Stimulated activated CD8-positive, alpha-beta memory T cell treated with anti-CD3 and anti-CD28 coated beads, Interleukin-12 subunit alpha, Interleukin-12 subunit beta, amount 100 ng/mL, for 24 hours (primary cell): ENCODE measurements at regions not wholly inside any gene's neighbourhood (a gene's known extent, or its start where the extent isn't known, plus 50 kb on each side); places are given as distances from the start of the nearest gene placed in this dataset.
"Not testable (repeated sequence)": the region's sequence is repeated elsewhere in the genome, so short reads cannot be mapped to it uniquely, and the experiment has no call there.

Experiments used
- DNase-seq: peaks from one replicate; pipeline ENCODE4 v3.0.0-alpha.2; 2020; ENCODE audit errors: extremely low read depth

DNA sequence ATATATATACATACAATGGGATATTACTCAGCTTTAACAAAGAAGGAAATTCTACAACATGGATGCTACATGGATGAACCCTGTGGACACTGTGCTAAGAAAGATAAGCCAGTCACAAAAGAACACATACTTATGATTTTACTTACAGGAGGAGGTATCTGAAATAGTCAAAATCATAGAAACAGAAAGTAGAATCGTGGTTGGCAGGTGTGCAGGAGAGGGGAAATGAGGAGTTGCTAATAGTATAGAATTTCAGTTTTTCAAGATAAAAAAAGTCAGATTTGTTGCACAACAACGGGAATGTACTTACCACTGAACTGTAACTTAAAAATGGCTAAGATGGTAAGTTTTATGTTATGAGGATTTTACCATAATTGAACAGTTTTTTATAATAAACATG lies 706.3 kb downstream of the TFAP2A start:
- no peak for DNase-seq

DNA sequence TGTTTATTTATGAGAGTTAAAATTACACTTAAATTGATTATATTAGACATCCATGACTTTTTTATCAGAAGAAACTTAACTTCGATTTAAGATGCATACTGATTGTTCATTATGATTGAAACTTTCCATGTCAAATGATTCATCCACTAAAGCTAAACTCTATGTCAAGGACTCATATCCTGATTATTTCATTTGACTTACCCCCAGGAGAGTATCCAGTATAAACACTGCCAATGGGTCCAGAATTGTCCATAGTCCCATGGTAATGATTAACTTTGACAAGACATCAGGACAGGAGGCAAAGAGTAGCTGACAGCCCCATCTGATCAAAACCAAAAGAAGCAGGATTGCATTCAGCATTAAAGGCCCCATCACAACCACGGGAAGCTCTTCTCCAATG lies 709.9 kb downstream of the TFAP2A start:
- DNase-seq, result no peak

DNA sequence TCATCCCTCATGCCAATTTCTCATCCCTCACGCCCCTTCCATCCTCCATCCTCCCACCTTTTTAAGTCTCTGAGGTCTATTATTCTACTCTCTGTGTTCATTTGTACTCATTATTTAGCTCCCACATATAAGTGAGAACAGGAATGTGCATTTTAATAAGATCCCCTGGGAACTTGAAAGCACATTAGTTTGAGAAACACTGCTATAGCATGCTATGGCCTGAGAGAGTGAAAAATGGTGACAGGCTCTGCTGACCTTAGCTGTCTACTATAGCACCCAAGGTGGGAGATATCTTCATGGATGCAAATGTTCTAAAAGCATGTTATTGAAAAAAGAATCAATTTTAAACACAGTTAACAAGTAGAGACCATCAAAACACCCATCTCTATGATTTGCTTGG lies 712.0 kb downstream of the TFAP2A start:
- DNase-seq, result no peak

DNA sequence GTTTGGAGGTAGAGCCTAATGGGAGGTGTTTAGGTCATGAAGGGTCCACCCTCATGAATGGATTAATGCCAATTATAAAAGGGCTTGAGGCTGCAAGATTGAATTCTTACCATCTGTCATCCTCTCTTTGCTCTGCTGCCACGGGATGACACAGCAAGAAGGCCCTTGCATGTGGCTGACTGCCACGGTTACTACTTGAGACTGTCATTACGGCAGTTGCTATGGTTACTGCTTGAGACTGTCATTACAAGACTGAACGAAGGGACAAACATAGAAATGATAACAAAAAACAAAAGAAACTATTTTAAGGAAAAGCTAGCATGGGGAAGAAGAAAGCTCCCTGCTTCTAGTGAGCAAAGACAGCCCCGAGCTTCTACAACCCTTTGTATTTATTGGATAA lies 715.0 kb downstream of the TFAP2A start:
- no peak for DNase-seq

DNA sequence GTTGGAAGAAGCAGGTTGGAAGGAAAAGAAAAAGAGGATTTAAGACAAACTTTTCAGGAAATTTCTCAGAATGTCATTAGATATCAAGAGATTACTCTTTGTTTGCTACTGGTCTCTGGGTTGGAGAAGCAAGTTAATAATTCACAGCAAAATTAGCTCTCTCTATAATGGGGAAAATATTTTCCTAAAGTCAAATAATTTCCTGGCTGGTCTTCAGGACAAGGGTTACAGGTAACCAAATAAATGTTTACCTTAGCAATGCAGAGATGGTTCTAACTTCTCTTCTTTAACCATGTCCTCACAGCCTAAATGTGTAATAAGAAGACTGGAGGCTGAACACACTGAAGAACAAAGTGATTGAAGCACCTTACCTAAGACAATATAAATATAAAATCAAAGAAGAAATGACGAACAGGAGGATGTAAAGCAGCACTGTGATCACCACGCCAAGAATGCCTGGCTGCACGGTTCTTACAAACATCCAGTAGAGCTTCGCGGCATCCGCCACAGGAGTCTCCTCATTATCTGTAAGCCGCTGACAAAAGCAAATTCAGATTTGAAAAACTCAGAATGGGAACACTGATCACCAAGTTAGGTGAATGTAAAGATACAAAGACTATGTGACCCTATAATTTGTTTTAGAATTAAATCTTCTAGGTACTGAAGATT lies 717.5 kb downstream of the TFAP2A start:
- no peak for DNase-seq

DNA sequence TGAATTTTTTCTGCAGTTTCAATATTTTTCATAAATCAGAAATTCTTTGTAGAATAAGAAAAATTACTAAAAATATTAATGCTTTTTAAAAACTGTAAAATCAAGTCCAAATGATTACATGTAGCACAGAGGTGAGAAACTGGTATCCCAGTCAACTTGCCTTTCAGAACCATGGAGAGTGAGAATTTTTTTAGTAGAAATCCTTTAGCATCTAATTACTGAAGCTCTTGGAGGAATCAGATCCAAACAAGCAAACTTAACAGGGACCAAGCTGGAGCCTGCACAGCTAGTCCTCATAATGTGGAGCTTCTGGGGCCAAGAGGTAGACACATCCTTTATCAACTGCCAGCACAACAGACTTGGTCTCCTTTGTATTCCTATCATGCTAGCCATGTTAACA lies 724.5 kb downstream of the TFAP2A start:
- DNase-seq, result no peak

DNA sequence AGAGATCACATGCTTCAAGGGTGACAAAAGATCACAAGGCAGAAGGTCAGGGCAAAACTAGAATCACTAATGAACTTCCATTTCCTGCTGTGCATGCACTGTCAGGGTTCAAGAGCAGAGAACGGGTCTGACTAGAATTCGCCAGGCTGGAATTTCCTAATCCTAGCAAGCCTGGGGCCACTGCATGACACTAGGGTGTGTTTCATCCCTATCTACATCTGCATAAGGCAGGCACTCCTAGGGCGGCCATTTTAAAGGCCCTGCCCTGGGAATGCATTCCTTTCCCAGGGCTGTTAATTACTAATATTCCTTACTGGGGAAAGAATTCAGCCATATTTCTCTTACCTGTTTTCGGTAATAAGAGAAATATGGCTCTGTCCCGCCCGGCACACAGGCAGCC lies 734.1 kb downstream of the TFAP2A start:
- DNase-seq, result not testable (repeated sequence)

DNA sequence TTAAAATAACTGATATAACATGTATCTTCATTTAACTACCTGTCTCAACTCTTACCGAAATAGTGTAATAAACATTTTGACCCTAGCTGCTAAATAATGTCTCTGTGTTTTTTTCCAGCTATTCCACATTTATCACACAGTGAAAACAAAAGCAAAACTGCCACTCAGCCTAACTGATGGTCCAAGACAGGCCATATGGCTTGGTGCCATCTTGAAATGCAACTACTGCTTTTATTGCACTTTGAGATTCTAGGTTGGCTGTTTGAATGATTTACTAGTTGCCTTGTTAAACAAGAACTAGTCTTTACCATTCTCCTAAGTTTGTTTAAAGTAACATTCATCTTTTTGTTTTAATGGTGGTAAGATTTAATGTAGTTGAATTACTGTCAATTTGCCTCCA lies 739.8 kb downstream of the TFAP2A start:
- no peak for DNase-seq

DNA sequence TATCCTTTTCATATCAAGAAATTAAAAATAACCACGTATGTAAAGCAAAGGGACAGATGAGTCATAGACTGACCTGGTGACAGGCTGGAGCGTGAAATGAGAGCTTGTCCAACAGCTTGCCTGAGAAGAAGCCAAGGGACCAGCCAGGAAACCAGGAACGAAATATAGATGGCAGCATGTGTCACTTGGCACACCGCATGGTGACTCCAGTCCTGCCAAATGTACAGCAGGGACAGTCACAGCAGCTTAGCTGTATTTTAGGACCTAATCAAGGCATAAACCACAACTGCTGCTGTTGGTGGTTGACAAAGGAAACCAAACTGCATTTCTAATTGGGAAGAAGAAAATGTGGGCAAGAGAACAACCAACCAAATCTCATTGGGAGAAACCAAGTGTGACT lies 755.0 kb downstream of the TFAP2A start:
- no peak for DNase-seq

DNA sequence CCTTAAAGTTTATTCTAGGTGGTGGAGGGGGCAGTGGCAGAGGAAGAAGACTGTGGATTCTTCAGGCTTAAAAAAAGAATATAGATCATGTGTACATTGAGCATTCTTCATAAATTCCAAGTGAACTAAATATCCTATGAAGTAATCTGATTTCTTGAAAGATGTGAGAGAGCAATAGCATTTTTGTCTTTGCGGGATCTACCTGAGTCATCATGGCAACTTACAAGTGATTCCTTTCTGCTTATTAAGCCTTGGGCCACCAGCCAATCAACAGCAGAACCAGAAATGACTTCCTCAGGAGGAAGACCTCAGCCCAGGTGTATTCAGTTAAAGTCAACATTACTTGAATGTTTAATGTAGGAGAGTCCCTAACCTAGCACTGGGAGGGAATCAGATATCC lies 756.9 kb downstream of the TFAP2A start:
- no peak for DNase-seq

DNA sequence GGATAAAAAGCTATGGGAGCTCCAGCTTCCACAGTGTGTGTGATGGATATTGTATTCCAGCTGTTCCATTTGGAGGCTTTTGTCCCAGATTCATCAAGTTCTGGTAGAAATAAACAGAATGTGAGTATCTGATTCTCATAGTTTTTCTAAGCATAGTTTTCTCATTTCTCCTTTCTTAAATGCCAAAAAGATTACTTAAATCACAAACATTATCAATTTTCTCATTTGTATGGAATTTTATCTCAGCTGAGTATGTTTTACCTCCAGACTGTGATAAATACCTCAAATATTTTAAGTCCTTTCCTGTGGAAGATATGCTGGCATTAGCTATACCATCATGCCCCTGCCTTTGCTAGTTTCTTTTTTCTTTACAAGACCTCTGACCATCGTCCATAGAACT lies 767.3 kb downstream of the TFAP2A start:
- no peak for DNase-seq

DNA sequence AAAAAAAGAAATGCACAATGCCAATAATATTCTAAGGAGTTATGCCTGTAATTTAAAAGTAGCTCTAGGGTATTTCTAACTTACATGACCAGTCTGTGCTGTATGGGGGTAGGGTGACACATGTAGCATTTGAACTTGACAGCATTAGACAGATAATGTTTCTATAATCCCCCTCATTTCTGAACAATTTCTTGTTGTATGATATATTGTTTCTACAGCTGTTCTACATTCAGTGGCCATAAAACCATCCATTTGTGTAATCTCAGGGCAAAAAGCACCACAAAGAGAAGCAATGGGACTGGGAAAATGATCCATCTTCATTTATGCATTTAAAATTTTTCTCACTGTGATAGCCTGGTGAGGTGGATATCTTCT lies 767.8 kb downstream of the TFAP2A start:
- no peak for DNase-seq

DNA sequence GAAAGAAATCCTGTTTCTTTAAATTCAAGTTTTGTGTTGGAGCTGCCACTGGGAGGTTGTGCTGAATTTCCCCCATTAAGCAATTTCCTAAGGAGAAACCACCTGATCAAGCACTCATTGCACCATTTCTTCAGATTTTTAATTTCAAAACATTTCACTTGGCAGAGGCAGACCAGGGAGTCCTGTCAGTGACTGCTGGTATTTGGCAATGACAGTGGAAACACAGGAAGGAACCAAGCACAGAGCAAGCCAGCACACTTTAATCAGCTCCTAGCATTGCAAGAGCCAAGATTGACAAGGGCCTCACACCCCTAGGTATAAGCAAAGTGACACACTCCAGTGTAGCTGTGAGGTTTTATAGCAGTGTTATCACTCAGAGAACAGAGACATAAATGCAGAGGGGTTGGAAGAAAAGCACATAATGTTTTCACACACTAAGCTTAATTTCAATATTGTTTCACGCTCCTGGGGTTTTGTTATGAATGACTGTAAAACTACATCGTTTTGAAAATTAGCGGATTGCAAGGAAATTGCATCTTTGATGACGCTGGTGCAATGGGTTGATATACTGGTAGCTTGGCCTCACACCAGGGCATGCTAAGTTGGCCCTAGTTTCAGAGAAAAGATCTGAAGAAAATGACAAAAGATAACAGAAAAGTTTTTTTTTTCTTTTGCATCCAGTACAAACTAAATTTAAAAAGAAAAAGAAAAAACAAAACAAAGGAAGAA lies 768.4 kb downstream of the TFAP2A start:
- DNase-seq, result no peak

DNA sequence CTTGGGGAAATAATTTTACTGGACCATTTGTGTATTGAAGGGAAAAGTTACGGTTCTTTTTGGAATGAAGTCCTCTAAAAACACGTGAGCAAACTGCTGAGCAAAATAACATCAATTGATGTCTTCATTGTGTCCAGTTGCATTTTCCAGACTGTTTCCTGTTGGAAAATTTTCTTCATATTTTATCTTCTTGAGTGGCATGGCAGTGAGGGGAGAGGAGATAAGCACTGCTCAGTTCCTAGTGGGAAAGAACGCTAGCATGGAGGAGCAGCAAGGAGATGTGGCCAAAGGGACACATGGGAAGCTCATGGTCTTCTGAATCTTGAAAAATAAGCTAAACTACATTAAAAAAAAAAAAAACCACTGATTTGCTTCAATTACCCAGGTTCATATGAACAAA lies 776.0 kb downstream of the TFAP2A start:
- DNase-seq, result no peak

DNA sequence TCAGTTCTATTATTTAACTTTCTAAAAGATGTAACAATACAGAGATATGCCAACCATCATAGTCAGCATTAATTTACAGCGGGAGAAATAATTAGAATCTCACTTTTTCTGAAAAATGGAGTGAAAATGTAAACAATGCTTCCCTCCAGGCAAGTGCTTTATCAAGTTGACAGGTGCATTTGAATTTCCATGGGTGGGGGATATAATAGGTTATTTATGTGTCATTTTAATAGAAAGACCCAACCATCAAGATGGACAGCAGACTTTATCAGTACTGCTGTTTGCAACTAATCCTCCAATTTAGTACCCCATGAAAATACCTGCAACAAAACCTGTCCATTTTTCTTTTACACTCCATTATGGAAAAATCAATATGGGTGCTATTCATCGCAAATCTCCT lies 780.1 kb downstream of the TFAP2A start:
- no peak for DNase-seq

DNA sequence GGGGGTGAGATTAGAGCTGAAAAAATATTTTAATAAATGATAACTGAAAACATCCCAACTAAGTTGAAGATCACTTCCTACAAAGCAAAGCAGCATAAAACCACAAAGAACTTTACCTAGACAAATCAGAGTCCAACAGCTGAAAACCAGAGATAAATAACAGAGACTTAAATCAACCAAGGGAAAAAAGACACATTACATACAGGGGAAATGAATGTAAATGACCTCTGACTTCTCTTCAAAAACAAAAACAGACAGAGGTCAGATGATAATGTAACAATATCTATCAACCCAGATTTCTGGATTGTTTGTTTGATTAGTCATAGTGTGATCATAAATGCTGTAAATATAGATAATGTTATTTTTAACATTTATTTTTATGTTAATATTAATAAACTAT lies 782.8 kb downstream of the TFAP2A start:
- DNase-seq, result no peak

DNA sequence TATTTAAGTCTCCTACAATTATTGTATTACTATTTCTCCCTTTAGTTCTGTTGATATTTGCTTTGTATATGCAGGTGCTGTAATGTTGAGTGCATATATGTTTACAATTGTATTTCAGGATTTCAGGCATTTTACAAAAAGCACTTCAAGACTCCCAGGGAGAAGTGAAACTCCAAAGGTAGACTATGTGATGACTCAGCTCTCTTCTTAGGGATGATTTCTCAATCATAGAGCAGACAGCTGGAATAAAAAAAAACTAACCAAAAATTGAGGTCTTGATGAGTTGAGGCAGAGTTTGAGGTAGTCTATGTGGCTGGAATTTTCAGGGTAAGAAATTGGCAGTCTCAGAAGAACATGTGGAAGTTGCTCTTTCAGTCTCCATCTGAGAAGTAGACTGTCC lies 786.1 kb downstream of the TFAP2A start:
- DNase-seq, result no peak

DNA sequence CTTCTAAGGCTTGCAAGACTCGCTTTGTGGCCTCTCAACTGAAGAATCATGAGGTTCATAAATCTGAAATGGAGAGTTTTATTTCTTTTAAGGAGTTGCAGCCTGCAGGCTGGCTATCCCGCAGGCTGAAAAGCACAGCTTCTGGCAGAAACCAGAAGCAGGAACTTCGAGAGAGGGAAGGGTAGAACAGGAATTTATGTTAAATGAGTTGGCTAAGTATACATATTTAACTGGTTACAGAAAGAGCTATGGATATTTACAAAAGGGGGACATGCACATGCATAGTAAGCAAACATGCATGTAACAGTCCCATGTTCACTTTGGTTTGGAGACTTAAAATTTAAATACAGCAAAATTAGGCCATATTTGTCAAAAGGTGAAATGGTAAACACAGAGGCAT lies 787.0 kb downstream of the TFAP2A start:
- DNase-seq, result no peak

DNA sequence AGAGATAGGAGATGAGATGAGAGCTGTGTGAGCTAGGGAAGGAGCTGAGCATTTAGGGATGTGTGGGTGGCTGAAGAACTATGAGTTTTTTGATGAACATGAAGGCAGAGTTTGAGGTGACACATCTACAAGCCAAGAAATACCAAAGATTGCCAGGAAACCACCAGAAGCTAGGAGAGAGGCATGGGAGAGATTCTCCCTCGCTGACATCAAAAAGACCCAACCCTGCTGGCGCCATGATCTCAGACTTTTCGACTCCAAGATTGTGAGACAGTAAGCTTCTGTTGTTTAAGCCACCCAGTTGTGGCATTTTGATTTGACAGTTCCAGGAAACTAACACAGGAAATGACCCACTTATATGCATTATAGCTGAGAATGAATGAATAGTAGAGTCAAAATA lies 790.9 kb downstream of the TFAP2A start:
- no peak for DNase-seq

DNA sequence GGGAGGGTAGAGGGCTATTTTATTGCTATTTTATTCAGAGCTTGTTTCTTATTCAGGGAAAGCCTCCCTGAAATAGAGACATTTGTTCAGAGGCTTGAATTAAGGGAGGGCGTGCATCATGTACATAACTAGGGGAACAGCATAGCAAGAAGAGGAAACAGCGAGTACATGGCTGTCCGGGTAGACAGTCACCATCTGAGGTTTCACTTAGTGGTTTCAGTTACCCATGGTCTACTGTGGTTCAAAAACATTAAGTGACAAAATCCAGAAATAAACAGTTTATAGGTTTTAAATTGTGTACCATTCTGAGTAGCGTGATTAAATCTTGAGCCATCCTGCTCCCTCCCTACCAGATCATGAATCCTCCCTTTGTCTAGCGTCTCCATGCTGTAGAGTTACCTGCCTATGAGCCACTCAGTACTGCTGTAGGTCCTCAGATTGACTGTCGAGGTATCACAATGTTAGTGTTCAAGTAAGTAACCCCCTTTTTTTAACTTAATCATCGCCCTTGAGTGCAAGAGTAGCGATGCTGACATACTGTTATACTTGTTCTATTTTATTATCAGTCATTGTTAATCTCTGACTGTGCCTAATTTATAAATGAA lies 791.5 kb downstream of the TFAP2A start:
- no peak for DNase-seq

DNA sequence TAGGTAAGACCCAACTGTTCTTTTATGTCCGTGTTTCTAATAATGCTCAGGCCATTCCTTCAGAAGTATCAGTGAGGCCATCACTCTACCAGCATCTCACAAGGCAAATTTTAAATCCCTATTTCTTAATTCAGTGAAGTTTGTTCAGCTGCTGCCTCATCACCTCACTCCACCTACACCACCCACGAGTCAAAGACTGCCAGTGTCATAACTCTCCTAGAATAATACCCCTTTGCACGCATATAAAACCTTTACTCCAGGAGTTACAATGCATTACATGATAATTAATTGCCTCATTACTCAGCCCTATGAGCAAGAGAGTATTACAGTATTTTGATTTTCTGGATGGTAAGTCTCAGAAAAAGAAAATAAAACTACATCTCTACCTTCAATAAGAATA lies 793.6 kb downstream of the TFAP2A start:
- DNase-seq, result no peak

DNA sequence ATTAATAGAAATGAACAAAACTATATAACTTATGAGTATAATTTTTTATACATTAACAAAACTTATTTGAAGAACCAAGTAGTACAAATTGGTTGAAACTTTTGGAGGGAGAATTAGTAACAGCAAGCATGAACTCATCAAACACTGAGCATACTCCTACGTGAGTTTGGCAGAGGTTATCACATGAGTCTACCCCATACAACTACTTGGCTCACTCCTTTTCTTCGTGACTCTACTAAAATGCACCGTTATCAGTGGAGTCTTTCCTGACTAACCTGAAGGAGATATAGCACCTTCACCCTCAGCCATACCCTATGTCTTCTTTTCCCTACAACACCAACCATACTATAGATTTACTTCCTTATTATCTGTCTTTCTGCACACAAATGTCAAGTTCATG lies 794.2 kb downstream of the TFAP2A start:
- no peak for DNase-seq

DNA sequence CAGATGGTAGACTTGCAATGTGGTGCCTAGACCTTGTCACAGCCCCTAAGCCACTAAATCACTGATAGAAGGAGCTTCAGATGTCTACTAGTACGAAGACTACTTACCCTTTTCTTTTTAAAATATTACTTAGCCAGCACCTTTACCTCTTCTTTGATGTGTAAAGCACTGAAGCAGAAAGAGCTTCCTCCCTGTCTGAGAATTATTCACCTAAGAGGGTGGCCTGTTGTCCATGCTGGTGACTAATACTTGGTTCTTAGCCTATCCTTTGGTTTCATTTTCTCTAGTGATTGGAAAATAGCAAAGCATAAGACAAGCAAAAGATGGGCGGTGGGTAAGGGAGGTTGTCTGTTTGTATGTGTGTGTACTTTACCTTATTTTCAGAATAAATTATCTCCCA lies 794.6 kb downstream of the TFAP2A start:
- no peak for DNase-seq

DNA sequence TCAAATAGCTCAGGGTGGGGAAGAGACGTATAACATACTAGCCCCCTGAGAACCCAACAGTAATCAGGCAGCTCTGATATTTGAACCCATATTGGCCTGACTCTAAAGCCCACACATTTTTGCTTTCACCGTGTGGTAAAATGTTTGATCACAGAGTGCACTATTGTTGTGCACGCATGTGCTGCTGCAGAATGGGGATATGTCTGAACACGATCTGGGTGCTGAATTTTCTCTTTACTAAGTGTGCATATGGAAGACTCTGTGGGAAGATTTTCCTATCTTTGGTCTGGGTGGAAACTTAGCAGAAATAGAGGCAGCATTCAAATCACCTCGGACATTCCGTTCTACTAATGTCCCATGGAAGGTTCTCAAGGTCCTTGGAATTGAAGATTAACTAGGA lies 800.1 kb downstream of the TFAP2A start:
- no peak for DNase-seq
